Neuronal stem cell (in vitro differentiated cells): ENCODE measurements at regions not wholly inside any gene's neighbourhood (a gene's known extent, or its start where the extent isn't known, plus 50 kb on each side); places are given as distances from the start of the nearest gene placed in this dataset.

Source experiments
- DNase-seq: peaks from one replicate; pipeline ENCODE4 v3.0.0-alpha.2; 2013; ENCODE audit warnings: low spot score
- H2AFZ ChIP-seq: one replicate; pipeline ENCODE4 v1.6.1; 2013; ENCODE audit warnings: mild to moderate bottlenecking, low read length, inconsistent platforms
- H2AK5ac ChIP-seq: 2 replicates; pipeline ENCODE4 v1.6.1; 2013; ENCODE audit warnings: low read depth, mild to moderate bottlenecking, inconsistent platforms, low read length, moderate library complexity, mixed read lengths
- H2BK120ac ChIP-seq: 2 replicates; pipeline ENCODE4 v1.6.1; 2013; ENCODE audit warnings: low read depth, mild to moderate bottlenecking, inconsistent platforms, low read length, moderate library complexity, mixed read lengths
- H2BK12ac ChIP-seq: one replicate; pipeline ENCODE4 v1.6.1; 2013; ENCODE audit warnings: low read length, inconsistent platforms
- H2BK15ac ChIP-seq: 2 replicates; pipeline ENCODE4 v1.6.1; 2013; ENCODE audit warnings: mild to moderate bottlenecking, low read length, inconsistent platforms, mixed read lengths
- H2BK5ac ChIP-seq: one replicate; pipeline ENCODE4 v1.6.1; 2013; ENCODE audit warnings: inconsistent platforms, mild to moderate bottlenecking, low read length, moderate library complexity
- H3K14ac ChIP-seq: one replicate; pipeline ENCODE4 v1.6.1; 2013; ENCODE audit warnings: low read length, inconsistent platforms
- H3K18ac ChIP-seq: 2 replicates; pipeline ENCODE4 v1.6.1; 2013; ENCODE audit warnings: low read length, inconsistent platforms
- H3K23ac ChIP-seq: 2 replicates; pipeline ENCODE4 v1.6.1; 2013; ENCODE audit warnings: low read depth, mild to moderate bottlenecking, mixed read lengths, low read length, inconsistent platforms; ENCODE audit not compliant: poor library complexity
- H3K27ac ChIP-seq: replicated peaks from 3 replicates; pipeline ENCODE4 v1.5.1; 2013; ENCODE audit warnings: low read length, inconsistent platforms
- H3K27me3 ChIP-seq, 3 experiments: 2 replicates each; pipeline ENCODE4 v1.6.1; 2013; ENCODE audit warnings: low read length in 3 of 3, mild to moderate bottlenecking in 2 of 3, inconsistent platforms in 1 of 3, low read depth in 1 of 3, mixed read lengths in 1 of 3, moderate library complexity in 1 of 3; ENCODE audit not compliant: control insufficient read depth in 3 of 3, insufficient read depth in 3 of 3
- H3K36me3 ChIP-seq, 2 donors: replicated peaks in 1 of 2; 2 replicates each; pipeline ENCODE4 v1.6.1; 2013; ENCODE audit warnings: low read length in 2 of 2; ENCODE audit not compliant: control insufficient read depth in 2 of 2, insufficient read depth in 2 of 2
- H3K4ac ChIP-seq: 2 replicates; pipeline ENCODE4 v1.6.1; 2013; ENCODE audit warnings: inconsistent platforms, mild to moderate bottlenecking, low read length, moderate library complexity
- H3K4me1 ChIP-seq, 2 donors: 1 replicate in 1 of 2; 2 replicates in 1 of 2; pipeline ENCODE4 v1.6.1; 2013; ENCODE audit warnings: low read length in 2 of 2, low read depth in 1 of 2; ENCODE audit not compliant: control insufficient read depth in 2 of 2, insufficient read depth in 1 of 2
- H3K4me2 ChIP-seq: one replicate; pipeline ENCODE4 v1.6.1; 2013; ENCODE audit warnings: mild to moderate bottlenecking, low read length, inconsistent platforms; ENCODE audit not compliant: insufficient read depth, poor library complexity, severe bottlenecking
- H3K4me3 ChIP-seq, 2 donors: 2 replicates each; pipeline ENCODE4 v1.5.1; 2013; ENCODE audit warnings: low read length in 2 of 2, mild to moderate bottlenecking in 2 of 2, inconsistent platforms in 1 of 2, moderate library complexity in 1 of 2
- H3K79me1 ChIP-seq: one replicate; pipeline ENCODE4 v1.6.1; 2013; ENCODE audit warnings: low read depth, mild to moderate bottlenecking, inconsistent platforms, low read length, moderate library complexity
- H3K9ac ChIP-seq: one replicate; pipeline ENCODE4 v1.6.1; 2013; ENCODE audit warnings: mild to moderate bottlenecking, low read depth, low read length, inconsistent platforms; ENCODE audit not compliant: poor library complexity
- H3K9me3 ChIP-seq, 2 donors: replicated peaks in 1 of 2; 2 replicates each; pipeline versions ENCODE3 to v1.6.1; 2013; ENCODE audit warnings: low read length in 2 of 2, mild to moderate bottlenecking in 2 of 2, inconsistent platforms in 1 of 2, low read depth in 1 of 2, mixed read lengths in 1 of 2, moderate library complexity in 1 of 2; ENCODE audit not compliant: control insufficient read depth in 2 of 2, insufficient read depth in 1 of 2
- H4K8ac ChIP-seq: one replicate; pipeline ENCODE4 v1.6.1; 2013; ENCODE audit warnings: low read depth, mild to moderate bottlenecking, inconsistent platforms, low read length, moderate library complexity
- H4K91ac ChIP-seq: one replicate; pipeline ENCODE4 v1.6.1; 2013; ENCODE audit warnings: low read length, low read depth, mild to moderate bottlenecking, inconsistent platforms; ENCODE audit not compliant: poor library complexity
- whole genome bisulfite sequencing, 2 donors: extraction: QIAGEN DNeasy Blood & Tissue Kit; methylation state at CpG; one replicate each; pipeline ENCODE4 v1.1.7; 2013; ENCODE audit warnings: missing lambda C conversion rate in 2 of 2, mixed read lengths in 1 of 2; ENCODE audit not compliant: insufficient read length in 2 of 2, insufficient replicate concordance in 1 of 2; ENCODE audit errors: extremely low coverage in 2 of 2; 5-methylcytosine and 5-hydroxymethylcytosine counted together

DNA sequence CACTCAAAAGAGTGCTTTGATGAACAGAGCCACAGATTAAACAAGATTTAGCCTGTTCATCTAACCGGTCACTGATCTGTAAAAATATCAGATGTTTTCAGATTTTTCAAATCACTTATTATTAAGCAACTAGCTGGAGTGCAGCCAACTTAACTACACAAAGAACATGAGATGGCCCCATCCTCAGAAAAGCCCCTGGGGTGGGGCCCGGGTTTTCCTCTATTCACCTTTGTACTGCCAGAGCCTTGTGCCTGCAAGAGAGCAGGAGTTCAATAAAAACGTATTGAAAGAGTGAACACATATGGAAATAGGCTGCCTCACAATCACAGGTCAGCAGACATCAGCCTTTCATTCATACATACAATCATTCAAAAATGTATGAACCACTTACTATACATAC lies 516.1 kb downstream of the OMA1 start:
- no peak overlapping the region for H3K18ac ChIP-seq
- H3K27me3 ChIP-seq = no peaks in the 10 kb centered on the region
- no peaks in the 10 kb centered on the region for H3K79me1 ChIP-seq
- no CpG with 5 or more reads among the region's 3 CpGs for WGBS, 2 donors
- H4K8ac ChIP-seq = no peak overlapping the region
- H3K36me3 ChIP-seq = no peaks in the 10 kb centered on the region
- H3K27ac ChIP-seq = no peak overlapping the region
- H3K23ac ChIP-seq = no peak overlapping the region
- H3K9me3 ChIP-seq = no peaks in the 10 kb centered on the region
- H2BK120ac ChIP-seq = no peak overlapping the region
- H2AK5ac ChIP-seq = no peak overlapping the region
- no peak overlapping the region for H3K4ac ChIP-seq
- H2BK12ac ChIP-seq = no peak overlapping the region
- H3K9ac ChIP-seq = no peak overlapping the region
- no peak overlapping the region for H4K91ac ChIP-seq
- no peak overlapping the region for H2BK15ac ChIP-seq
- H3K14ac ChIP-seq = no peak overlapping the region
- peaks cover 4 to 11% of the 10 kb centered on the region in 2 donors for H3K4me1 ChIP-seq
- H3K4me2 ChIP-seq = no peak overlapping the region
- no peak overlapping the region for H3K4me3 ChIP-seq
- no peak overlapping the region for H2BK5ac ChIP-seq
- DNase-seq = no peak
- H2AFZ ChIP-seq = no peak overlapping the region

DNA sequence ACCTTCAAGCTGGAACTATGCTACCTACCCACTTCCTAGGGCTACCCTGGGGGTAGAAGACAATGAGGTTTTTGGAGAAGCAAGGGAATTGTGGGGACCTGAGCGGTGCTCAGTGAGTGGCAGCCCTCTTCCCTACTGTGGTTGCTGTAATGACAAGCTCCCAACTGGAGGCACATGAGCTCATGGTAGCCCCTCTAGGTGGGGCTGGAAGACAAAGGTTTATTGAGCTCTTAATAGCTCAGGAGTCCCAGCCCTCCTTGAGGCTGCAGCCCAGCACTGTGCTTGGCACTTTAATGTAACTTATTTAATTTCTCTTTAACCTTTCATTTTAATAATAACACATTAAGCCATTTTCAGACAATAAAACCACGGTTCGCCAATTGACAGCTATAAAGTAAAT lies 528.9 kb downstream of the OMA1 start:
- Histone ChIP-seq H2AK5ac (no peak overlapping the region), H3K4ac (no peak overlapping the region), H2AFZ (no peak overlapping the region), H3K4me1 (peaks cover 0 to 7% of the 10 kb centered on the region in 2 donors), H2BK15ac (no peak overlapping the region), H3K36me3 (no peaks in the 10 kb centered on the region), H3K9ac (no peak overlapping the region), H4K91ac (no peak overlapping the region), H3K27ac (no peak overlapping the region), H4K8ac (no peak overlapping the region), H2BK12ac (no peak overlapping the region), H3K79me1 (no peaks in the 10 kb centered on the region), H3K18ac (no peak overlapping the region), H3K14ac (no peak overlapping the region), H2BK5ac (no peak overlapping the region), H3K9me3 (no peaks in the 10 kb centered on the region), H3K23ac (no peak overlapping the region), H3K27me3 (no peaks in the 10 kb centered on the region), H2BK120ac (no peak overlapping the region), H3K4me2 (no peak overlapping the region), H3K4me3 (no peak overlapping the region)
- WGBS, 2 donors = 100% methylated on average over 2 of the region's 3 CpGs; no CpG with 5 or more reads in 1 of the 2 donors
- no peak for DNase-seq

DNA sequence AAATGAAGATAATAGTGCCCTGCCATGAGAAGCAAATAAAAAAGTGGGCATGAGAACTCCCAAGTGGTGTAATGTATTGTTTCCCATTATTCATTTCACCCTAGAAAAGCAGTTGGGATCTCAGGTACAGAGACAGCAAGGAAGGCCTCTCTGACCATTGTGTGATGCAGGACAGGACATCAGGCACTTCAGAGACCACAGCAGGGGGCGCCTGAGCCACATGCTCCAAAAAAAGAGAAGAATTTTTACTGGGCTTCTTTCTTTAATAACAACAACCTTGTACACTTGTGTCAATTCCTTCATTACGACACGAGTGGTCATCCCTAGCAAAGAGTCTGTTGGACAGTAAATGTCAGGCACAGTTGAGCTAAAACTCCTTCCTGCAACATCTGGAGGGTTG lies 533.3 kb downstream of the OMA1 start:
- no peak overlapping the region for H3K4me2 ChIP-seq
- H3K4me1 ChIP-seq = peaks cover 0 to 7% of the 10 kb centered on the region in 2 donors
- no peak overlapping the region for H2BK12ac ChIP-seq
- H3K9me3 ChIP-seq = no peaks in the 10 kb centered on the region
- H3K27me3 ChIP-seq = no peaks in the 10 kb centered on the region
- H3K27ac ChIP-seq = no peak overlapping the region
- H3K4ac ChIP-seq = no peak overlapping the region
- no peaks in the 10 kb centered on the region for H3K36me3 ChIP-seq
- H4K8ac ChIP-seq = no peak overlapping the region
- no peak overlapping the region for H2AFZ ChIP-seq
- no peak overlapping the region for H2BK15ac ChIP-seq
- H4K91ac ChIP-seq = no peak overlapping the region
- no peak overlapping the region for H2BK5ac ChIP-seq
- H2AK5ac ChIP-seq = no peak overlapping the region
- H3K79me1 ChIP-seq = no peaks in the 10 kb centered on the region
- H3K14ac ChIP-seq = no peak overlapping the region
- no peak overlapping the region for H3K18ac ChIP-seq
- no peak overlapping the region for H3K4me3 ChIP-seq
- no peak overlapping the region for H3K23ac ChIP-seq
- WGBS, 2 donors = no CpG with 5 or more reads among the region's 3 CpGs
- DNase-seq = no peak
- H2BK120ac ChIP-seq = no peak overlapping the region
- no peak overlapping the region for H3K9ac ChIP-seq

DNA sequence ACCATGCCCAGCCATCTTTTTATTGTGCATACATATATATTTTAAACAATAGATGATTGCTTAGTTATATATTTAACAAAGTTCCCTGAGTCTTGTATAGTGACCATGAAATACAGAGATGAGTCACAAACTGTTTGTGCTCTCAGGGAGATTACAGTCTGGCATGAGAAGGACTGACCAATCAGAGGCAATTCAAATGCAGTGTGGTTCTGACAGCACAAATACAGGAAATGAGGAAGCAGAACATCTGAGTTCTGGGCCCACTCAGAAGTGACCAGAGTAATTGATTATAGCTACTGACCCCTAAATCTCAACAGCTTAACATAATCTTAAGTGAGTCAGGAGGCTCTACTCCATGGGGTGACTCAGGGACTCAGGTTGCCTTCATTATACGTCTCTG lies 534.5 kb downstream of the OMA1 start:
- Histone ChIP-seq H2BK15ac (no peak overlapping the region), H3K27me3 (no peaks in the 10 kb centered on the region), H2AFZ (no peak overlapping the region), H3K79me1 (no peaks in the 10 kb centered on the region), H3K9me3 (no peaks in the 10 kb centered on the region), H3K23ac (no peak overlapping the region), H3K4me1 (peaks cover 0 to 9% of the 10 kb centered on the region in 2 donors), H3K4me3 (no peak overlapping the region), H2BK120ac (no peak overlapping the region), H3K9ac (no peak overlapping the region), H4K91ac (no peak overlapping the region), H3K14ac (no peak overlapping the region), H3K36me3 (no peaks in the 10 kb centered on the region), H3K18ac (no peak overlapping the region), H3K4ac (no peak overlapping the region), H3K27ac (no peak overlapping the region), H2AK5ac (no peak overlapping the region), H3K4me2 (no peak overlapping the region), H2BK5ac (no peak overlapping the region), H2BK12ac (no peak overlapping the region), H4K8ac (no peak overlapping the region)
- no peak for DNase-seq
- no CpG with 5 or more reads among the region's 1 CpG for WGBS, 2 donors
